ENCODE measurements at regions not wholly inside any gene's neighbourhood (a gene's known extent, or its start where the extent isn't known, plus 50 kb on each side); places are given as distances from the start of the nearest gene placed in this dataset.

DNA sequence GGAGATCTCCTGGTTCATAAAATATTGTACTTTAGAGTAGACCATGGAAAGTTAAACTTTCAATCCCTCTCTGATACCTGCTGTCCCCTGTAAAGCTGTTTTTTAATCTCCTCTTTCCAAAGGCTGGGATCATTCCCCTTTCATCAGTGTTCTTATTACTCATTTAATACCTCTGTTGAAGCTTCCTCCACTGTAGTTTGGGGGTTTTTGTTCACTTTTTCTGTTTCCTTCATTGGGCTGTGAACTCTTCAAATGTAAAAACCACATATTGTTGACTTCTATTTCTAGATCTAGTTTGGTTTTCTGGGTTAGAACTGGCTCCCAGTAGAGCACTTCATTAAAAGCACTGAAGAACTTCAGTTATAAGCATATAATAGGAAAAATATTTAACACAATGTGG lies 598.1 kb downstream of the RNF144A start:
- TF ChIP-seq, protein P1, sequence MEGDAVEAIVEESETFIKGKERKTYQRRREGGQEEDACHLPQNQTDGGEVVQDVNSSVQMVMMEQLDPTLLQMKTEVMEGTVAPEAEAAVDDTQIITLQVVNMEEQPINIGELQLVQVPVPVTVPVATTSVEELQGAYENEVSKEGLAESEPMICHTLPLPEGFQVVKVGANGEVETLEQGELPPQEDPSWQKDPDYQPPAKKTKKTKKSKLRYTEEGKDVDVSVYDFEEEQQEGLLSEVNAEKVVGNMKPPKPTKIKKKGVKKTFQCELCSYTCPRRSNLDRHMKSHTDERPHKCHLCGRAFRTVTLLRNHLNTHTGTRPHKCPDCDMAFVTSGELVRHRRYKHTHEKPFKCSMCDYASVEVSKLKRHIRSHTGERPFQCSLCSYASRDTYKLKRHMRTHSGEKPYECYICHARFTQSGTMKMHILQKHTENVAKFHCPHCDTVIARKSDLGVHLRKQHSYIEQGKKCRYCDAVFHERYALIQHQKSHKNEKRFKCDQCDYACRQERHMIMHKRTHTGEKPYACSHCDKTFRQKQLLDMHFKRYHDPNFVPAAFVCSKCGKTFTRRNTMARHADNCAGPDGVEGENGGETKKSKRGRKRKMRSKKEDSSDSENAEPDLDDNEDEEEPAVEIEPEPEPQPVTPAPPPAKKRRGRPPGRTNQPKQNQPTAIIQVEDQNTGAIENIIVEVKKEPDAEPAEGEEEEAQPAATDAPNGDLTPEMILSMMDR (tag by site-specific recombination; IDR thresholded peaks at IDR 0.05): no peak
- TF ChIP-seq ZNF48 (tag by site-specific recombination; IDR thresholded peaks at IDR 0.05) (no peak), ZNF23 (tag by site-specific recombination; IDR thresholded peaks at IDR 0.05; ENCODE audit: borderline replicate concordance) (no peak), ZFHX2 (tag by site-specific recombination; conservative IDR thresholded peaks at IDR 0.05) (no peak), ZEB2 (tag by site-specific recombination; IDR thresholded peaks at IDR 0.05) (no peak)
- TF ChIP-seq, protein P2, sequence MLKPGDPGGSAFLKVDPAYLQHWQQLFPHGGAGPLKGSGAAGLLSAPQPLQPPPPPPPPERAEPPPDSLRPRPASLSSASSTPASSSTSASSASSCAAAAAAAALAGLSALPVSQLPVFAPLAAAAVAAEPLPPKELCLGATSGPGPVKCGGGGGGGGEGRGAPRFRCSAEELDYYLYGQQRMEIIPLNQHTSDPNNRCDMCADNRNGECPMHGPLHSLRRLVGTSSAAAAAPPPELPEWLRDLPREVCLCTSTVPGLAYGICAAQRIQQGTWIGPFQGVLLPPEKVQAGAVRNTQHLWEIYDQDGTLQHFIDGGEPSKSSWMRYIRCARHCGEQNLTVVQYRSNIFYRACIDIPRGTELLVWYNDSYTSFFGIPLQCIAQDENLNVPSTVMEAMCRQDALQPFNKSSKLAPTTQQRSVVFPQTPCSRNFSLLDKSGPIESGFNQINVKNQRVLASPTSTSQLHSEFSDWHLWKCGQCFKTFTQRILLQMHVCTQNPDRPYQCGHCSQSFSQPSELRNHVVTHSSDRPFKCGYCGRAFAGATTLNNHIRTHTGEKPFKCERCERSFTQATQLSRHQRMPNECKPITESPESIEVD (tag by site-specific recombination; IDR thresholded peaks at IDR 0.05): no peak
- TF ChIP-seq, protein P3, sequence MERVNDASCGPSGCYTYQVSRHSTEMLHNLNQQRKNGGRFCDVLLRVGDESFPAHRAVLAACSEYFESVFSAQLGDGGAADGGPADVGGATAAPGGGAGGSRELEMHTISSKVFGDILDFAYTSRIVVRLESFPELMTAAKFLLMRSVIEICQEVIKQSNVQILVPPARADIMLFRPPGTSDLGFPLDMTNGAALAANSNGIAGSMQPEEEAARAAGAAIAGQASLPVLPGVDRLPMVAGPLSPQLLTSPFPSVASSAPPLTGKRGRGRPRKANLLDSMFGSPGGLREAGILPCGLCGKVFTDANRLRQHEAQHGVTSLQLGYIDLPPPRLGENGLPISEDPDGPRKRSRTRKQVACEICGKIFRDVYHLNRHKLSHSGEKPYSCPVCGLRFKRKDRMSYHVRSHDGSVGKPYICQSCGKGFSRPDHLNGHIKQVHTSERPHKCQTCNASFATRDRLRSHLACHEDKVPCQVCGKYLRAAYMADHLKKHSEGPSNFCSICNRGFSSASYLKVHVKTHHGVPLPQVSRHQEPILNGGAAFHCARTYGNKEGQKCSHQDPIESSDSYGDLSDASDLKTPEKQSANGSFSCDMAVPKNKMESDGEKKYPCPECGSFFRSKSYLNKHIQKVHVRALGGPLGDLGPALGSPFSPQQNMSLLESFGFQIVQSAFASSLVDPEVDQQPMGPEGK (tag by site-specific recombination; IDR thresholded peaks at IDR 0.05): no peak
